ENCODE measurements at regions not wholly inside any gene's neighbourhood (a gene's known extent, or its start where the extent isn't known, plus 50 kb on each side); places are given as distances from the start of the nearest gene placed in this dataset.
A peak's percentile ranks its signal among the peaks of the same experiment; 100 is the strongest.

DNA sequence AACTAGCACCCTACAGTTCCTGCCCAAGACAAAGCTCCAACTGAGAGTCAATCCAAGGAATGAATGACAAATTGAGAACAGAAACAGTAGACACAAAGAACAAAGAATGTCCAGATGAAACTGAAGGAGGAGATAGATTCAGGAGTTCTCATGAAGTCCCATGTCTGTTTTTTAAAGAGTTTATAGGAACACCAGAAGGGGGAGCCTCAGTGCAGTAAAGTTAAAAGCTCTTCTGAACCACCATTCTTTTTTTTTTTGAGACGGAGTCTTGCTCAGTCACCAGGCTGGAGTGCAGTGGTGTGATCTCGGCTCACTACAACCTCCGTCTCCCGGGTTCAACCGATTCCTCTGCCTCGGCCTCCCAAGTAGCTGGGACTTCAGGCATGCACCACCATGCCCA lies 323.6 kb downstream of the MRPL39 start:
- ATAC-seq = no peak
- H3K4me1 ChIP-seq = no peaks in the 10 kb centered on the region
- H3K4me2 ChIP-seq = no peak overlapping the region
- ChIA-PET CTCF (no interaction called here), POLR2A (no interaction called here)
- DNase-seq (ENCODE audit: low read depth in 1 of 2, low spot score in 1 of 2) = peak in 1 of 2 experiments; percentile 1
- H3K9me3 ChIP-seq = no peaks in the 10 kb centered on the region
- FAIRE-seq = no peak
- 0% methylated on average over 6 of the region's 6 CpGs for WGBS (ENCODE audit: missing lambda C conversion rate)
- no peak overlapping the region for H3K4me3 ChIP-seq
- no peak overlapping the region for H3K27ac ChIP-seq
- TF ChIP-seq TP53 (CRISPR knock-in tag; IDR thresholded peaks at IDR 0.05) (no peak), ZSCAN20 (CRISPR knock-in tag; IDR thresholded peaks at IDR 0.05) (no peak), RNF2 (IDR thresholded peaks at IDR 0.05; ENCODE audit: borderline replicate concordance, low read depth) (no peak), KDM5A (IDR thresholded peaks at IDR 0.05) (no peak), SREBF2 (IDR thresholded peaks at IDR 0.05) (no peak), POLR2AphosphoS2 (conservative IDR thresholded peaks at IDR 0.05; ENCODE audit: low read length) (no peak), CEBPB (IDR thresholded peaks at IDR 0.05) (no peak), FOSB (CRISPR knock-in tag; IDR thresholded peaks at IDR 0.05) (no peak)
- TF ChIP-seq, protein P1, sequence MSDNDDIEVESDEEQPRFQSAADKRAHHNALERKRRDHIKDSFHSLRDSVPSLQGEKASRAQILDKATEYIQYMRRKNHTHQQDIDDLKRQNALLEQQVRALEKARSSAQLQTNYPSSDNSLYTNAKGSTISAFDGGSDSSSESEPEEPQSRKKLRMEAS (IDR thresholded peaks at IDR 0.05) = no peak
- TF ChIP-seq, protein P2, sequence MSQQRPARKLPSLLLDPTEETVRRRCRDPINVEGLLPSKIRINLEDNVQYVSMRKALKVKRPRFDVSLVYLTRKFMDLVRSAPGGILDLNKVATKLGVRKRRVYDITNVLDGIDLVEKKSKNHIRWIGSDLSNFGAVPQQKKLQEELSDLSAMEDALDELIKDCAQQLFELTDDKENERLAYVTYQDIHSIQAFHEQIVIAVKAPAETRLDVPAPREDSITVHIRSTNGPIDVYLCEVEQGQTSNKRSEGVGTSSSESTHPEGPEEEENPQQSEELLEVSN (IDR thresholded peaks at IDR 0.05; ENCODE audit: borderline replicate concordance, low read depth) = no peak

DNA sequence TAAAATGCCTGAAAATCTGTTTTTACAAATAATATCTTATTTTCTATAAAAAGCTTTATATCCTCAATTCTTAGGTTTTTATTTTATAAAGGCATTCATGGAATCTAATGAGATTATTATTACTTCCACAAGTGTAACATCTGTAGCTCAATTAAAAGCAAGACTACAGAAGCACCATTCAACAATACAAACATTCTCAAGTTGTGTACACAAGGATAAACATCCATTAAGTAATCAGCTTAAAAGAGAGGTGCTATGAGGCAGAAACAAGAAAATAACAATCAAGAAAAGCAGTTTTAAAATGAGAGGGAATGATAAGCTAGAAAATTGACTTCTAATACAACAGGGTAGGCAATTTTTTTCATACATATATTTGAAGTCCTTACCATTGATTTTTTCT lies 326.1 kb downstream of the MRPL39 start:
- H3K4me3 ChIP-seq = no peak overlapping the region
- H3K27ac ChIP-seq = no peak overlapping the region
- ATAC-seq = no peak
- ChIA-PET POLR2A (no interaction called here), CTCF (no interaction called here)
- no peak for DNase-seq (ENCODE audit: low read depth in 1 of 2, low spot score in 1 of 2)
- no peaks in the 10 kb centered on the region for H3K4me1 ChIP-seq
- TF ChIP-seq, protein P3, sequence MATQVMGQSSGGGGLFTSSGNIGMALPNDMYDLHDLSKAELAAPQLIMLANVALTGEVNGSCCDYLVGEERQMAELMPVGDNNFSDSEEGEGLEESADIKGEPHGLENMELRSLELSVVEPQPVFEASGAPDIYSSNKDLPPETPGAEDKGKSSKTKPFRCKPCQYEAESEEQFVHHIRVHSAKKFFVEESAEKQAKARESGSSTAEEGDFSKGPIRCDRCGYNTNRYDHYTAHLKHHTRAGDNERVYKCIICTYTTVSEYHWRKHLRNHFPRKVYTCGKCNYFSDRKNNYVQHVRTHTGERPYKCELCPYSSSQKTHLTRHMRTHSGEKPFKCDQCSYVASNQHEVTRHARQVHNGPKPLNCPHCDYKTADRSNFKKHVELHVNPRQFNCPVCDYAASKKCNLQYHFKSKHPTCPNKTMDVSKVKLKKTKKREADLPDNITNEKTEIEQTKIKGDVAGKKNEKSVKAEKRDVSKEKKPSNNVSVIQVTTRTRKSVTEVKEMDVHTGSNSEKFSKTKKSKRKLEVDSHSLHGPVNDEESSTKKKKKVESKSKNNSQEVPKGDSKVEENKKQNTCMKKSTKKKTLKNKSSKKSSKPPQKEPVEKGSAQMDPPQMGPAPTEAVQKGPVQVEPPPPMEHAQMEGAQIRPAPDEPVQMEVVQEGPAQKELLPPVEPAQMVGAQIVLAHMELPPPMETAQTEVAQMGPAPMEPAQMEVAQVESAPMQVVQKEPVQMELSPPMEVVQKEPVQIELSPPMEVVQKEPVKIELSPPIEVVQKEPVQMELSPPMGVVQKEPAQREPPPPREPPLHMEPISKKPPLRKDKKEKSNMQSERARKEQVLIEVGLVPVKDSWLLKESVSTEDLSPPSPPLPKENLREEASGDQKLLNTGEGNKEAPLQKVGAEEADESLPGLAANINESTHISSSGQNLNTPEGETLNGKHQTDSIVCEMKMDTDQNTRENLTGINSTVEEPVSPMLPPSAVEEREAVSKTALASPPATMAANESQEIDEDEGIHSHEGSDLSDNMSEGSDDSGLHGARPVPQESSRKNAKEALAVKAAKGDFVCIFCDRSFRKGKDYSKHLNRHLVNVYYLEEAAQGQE (IDR thresholded peaks at IDR 0.05) = no peak
- TF ChIP-seq MAFK (IDR thresholded peaks at IDR 0.05; ENCODE audit: partially characterized antibody) (no peak), PHF8 (IDR thresholded peaks at IDR 0.05; ENCODE audit: borderline replicate concordance, low read depth) (no peak), FOSB (CRISPR knock-in tag; IDR thresholded peaks at IDR 0.05) (no peak)
- FAIRE-seq = no peak
- H3K9me3 ChIP-seq = no peaks in the 10 kb centered on the region
- H3K4me2 ChIP-seq = no peak overlapping the region

DNA sequence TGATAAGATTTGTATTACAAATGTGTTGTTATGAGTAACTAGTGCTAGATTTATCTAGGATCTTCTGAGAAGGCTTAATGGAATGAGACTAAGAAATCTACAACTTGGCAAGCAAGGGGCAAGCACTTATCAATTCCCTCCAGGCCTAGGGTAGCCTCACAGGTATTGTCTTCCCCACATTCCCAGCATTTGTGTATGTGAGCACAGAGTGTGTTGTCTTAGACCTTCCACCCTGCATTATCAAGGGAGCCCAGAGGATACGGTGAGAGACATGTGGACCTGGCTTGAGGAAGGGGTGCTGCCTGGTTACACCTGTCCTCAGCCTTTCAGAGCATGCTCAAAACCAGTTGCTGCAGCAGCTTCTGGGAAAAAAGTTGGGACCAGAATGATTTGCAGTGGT lies 327.2 kb downstream of the MRPL39 start:
- FAIRE-seq = no peak
- no peak for DNase-seq (ENCODE audit: low read depth in 1 of 2, low spot score in 1 of 2)
- H3K27ac ChIP-seq = no peak overlapping the region
- CTCF ChIA-PET = no interaction called here
- ATAC-seq = no peak
- H3K4me2 ChIP-seq = no peak overlapping the region
- H3K9me3 ChIP-seq = no peaks in the 10 kb centered on the region
- POLR2A ChIA-PET = no interaction called here
- WGBS (ENCODE audit: missing lambda C conversion rate) = 0% methylated on average over 1 of the region's 1 CpG
- no peak overlapping the region for H3K4me3 ChIP-seq
- TF ChIP-seq MAFK (IDR thresholded peaks at IDR 0.05; ENCODE audit: partially characterized antibody) (no peak), CEBPB (IDR thresholded peaks at IDR 0.05) (no peak), ZNF302 (CRISPR knock-in tag; IDR thresholded peaks at IDR 0.05) (no peak), CHD4 (IDR thresholded peaks at IDR 0.05; ENCODE audit: borderline replicate concordance) (no peak), ESRRA (IDR thresholded peaks at IDR 0.05; ENCODE audit: borderline replicate concordance, low read length) (no peak), RARB (CRISPR knock-in tag; IDR thresholded peaks at IDR 0.05) (no peak), PHF8 (IDR thresholded peaks at IDR 0.05; ENCODE audit: borderline replicate concordance, low read depth) (no peak), MYC (IDR thresholded peaks at IDR 0.05; ENCODE audit: borderline replicate concordance, low read length) (no peak), EHF (CRISPR knock-in tag; IDR thresholded peaks at IDR 0.05) (no peak), POLR2A (IDR thresholded peaks at IDR 0.05; ENCODE audit: low read length) (no peak), FOSL2 (IDR thresholded peaks at IDR 0.05) (no peak), FOSL2 (CRISPR knock-in tag; IDR thresholded peaks at IDR 0.05) (no peak), KDM1A (IDR thresholded peaks at IDR 0.05; ENCODE audit: low read depth) (no peak), EHMT2 (IDR thresholded peaks at IDR 0.05; ENCODE audit: low read depth) (no peak)
- TF ChIP-seq, protein P4, sequence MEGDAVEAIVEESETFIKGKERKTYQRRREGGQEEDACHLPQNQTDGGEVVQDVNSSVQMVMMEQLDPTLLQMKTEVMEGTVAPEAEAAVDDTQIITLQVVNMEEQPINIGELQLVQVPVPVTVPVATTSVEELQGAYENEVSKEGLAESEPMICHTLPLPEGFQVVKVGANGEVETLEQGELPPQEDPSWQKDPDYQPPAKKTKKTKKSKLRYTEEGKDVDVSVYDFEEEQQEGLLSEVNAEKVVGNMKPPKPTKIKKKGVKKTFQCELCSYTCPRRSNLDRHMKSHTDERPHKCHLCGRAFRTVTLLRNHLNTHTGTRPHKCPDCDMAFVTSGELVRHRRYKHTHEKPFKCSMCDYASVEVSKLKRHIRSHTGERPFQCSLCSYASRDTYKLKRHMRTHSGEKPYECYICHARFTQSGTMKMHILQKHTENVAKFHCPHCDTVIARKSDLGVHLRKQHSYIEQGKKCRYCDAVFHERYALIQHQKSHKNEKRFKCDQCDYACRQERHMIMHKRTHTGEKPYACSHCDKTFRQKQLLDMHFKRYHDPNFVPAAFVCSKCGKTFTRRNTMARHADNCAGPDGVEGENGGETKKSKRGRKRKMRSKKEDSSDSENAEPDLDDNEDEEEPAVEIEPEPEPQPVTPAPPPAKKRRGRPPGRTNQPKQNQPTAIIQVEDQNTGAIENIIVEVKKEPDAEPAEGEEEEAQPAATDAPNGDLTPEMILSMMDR (IDR thresholded peaks at IDR 0.05) = no peak
- TF ChIP-seq, protein P5, sequence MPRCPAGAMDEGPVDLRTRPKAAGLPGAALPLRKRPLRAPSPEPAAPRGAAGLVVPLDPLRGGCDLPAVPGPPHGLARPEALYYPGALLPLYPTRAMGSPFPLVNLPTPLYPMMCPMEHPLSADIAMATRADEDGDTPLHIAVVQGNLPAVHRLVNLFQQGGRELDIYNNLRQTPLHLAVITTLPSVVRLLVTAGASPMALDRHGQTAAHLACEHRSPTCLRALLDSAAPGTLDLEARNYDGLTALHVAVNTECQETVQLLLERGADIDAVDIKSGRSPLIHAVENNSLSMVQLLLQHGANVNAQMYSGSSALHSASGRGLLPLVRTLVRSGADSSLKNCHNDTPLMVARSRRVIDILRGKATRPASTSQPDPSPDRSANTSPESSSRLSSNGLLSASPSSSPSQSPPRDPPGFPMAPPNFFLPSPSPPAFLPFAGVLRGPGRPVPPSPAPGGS (IDR thresholded peaks at IDR 0.05) = no peak
- no peaks in the 10 kb centered on the region for H3K4me1 ChIP-seq

Data from A549 (cell line).